ENCODE measurements at regions not wholly inside any gene's neighbourhood (a gene's known extent, or its start where the extent isn't known, plus 50 kb on each side); places are given as distances from the start of the nearest gene placed in this dataset.

DNA sequence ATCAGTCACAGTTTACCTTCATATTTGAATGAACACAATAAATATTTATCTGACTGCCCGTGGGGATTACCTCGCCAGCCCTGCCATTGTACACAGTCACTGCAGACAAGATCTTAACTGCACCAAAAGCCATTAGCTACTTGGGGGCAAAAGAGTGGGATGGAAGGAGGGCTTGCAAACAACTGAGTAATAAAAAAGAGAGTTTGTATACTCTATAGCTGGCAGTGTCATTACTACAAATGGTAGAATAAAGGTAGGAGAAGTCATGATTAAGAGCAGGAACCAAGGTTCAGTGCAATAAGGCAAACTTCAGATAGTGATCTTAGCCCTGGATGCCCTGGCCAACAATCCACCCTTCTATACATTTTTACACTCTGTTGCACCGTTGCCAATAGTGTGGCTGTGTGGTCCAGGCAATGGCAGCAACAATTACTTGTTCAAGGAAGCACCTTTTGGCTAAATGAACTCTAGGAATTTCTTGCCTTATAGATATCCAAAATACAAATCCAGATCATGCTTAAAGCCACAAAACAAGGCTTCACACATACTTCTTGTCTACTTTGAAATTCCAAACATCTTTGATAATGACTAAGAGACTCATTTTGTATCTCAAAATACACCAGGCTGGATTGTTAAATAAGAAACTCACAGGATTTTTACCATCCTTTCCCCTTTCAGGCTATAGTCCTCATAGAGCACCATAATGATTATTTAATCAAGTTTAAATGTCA lies 955.4 kb upstream of the ADGRB3 start:
- Histone ChIP-seq H3K4me1 (ENCODE audit: control insufficient read depth, insufficient read depth, low read length) (no peaks in the 10 kb centered on the region), H3K9me3 (ENCODE audit: control insufficient read depth, insufficient read depth, low read length) (peaks cover 15% of the 10 kb centered on the region), H3K27me3 (ENCODE audit: control insufficient read depth, insufficient read depth, low read length) (no peaks in the 10 kb centered on the region), H3K36me3 (ENCODE audit: control insufficient read depth, insufficient read depth, low read length) (no peaks in the 10 kb centered on the region), H3K27ac (ENCODE audit: low read depth, low read length) (no peak overlapping the region), H3K9ac (ENCODE audit: low read depth, low read length) (no peak overlapping the region), H3K4me3 (ENCODE audit: low read depth, low read length) (no peak overlapping the region)

DNA sequence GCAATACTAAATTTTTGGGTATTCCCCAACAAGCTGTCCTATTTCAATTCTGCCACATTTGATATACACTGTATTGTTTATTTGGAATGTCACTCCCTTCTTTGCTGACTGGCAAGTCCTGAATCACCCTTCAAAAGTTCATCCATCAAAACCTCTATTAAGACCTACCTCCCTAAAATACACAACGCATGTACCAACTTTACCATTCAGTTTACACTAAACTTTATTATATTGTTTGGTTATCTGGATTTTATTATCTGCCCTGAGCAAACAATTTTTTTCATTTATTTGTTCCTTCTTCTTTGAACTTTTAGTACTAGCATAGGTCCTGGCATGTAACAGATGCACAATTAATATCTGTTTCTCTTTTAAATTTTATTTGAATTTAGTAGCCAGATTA lies 958.2 kb upstream of the ADGRB3 start:
- peaks cover 36% of the 10 kb centered on the region for H3K9me3 ChIP-seq (ENCODE audit: control insufficient read depth, insufficient read depth, low read length)
- H3K27ac ChIP-seq (ENCODE audit: low read depth, low read length) = no peak overlapping the region
- no peak overlapping the region for H3K4me3 ChIP-seq (ENCODE audit: low read depth, low read length)
- H3K9ac ChIP-seq (ENCODE audit: low read depth, low read length) = no peak overlapping the region
- no peaks in the 10 kb centered on the region for H3K27me3 ChIP-seq (ENCODE audit: control insufficient read depth, insufficient read depth, low read length)
- H3K4me1 ChIP-seq (ENCODE audit: control insufficient read depth, insufficient read depth, low read length) = no peaks in the 10 kb centered on the region
- no peaks in the 10 kb centered on the region for H3K36me3 ChIP-seq (ENCODE audit: control insufficient read depth, insufficient read depth, low read length)

DNA sequence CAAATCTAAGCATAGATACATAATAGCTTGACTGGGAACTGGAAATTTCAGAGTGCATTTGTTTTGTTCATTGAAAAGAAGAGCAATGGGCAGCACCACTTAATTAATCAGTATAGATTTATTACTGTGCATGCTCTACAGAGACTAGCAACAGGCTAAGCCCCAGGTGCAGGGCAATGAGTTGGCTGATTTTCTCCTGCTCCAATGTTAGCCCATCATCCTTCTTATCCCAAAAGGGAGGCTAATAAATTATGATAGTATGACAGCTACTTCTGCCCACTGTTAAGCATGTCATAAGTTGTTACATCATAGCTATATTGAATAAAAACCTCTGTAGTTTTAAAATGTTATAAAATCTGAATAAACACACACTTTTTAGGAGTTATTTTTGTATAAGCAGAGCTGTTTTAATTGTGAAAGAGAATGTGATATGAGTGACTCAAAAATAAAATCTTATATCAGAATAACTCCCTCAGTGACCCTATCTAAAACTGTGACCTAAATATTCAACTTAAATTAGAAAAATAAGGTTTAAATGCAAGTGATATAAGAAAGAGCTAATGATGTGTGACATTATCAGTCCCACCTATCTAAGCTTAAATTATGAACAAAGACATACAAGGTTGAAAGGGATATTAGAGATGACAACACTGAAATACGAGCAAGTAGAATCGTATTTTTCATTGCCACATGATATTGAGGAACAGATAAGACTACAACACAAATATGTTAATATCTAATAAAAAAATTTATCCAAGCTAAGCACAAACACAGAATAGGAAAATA lies 967.3 kb upstream of the ADGRB3 start:
- no peak overlapping the region for H3K27ac ChIP-seq (ENCODE audit: low read depth, low read length)
- no peak overlapping the region for H3K9ac ChIP-seq (ENCODE audit: low read depth, low read length)
- no peaks in the 10 kb centered on the region for H3K27me3 ChIP-seq (ENCODE audit: control insufficient read depth, insufficient read depth, low read length)
- H3K9me3 ChIP-seq (ENCODE audit: control insufficient read depth, insufficient read depth, low read length) = peaks cover 12% of the 10 kb centered on the region
- no peaks in the 10 kb centered on the region for H3K4me1 ChIP-seq (ENCODE audit: control insufficient read depth, insufficient read depth, low read length)
- H3K4me3 ChIP-seq (ENCODE audit: low read depth, low read length) = no peak overlapping the region
- H3K36me3 ChIP-seq (ENCODE audit: control insufficient read depth, insufficient read depth, low read length) = no peaks in the 10 kb centered on the region

DNA sequence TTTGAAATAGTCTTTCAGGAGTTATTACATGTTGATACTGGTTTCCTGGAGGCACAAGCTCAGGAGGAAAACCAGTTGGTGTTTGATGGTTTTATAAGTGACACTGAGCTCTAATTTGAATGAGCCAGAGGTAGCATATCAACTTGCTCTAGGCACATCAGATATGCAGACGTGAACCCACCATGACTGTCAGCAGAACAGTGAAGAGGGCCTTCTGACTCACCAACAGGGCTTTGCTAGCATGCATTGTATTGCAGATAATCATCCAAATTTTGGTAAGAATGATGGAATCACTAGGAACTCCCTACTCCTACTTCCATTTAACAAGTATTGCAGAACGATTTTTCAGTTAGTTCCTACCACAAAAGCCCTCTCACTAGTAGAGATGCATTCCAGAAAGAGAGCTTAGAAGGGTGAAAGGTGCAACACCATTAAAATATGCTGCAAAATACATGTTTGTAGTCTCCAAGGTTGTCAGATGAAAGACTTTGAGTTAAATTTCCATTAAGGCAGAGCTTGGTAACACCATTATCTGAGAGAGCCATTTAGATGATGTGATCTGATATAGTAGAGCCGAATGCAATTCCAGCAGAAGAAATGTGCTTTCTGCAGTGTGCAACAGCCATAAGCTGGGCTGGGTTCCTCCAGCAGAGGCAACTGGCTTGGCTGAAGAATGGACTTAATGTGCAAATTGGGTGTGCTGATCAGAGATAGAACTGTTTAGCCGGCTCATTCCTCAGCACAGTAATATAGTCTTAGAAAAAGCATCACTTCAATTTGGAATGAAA lies 968.7 kb upstream of the ADGRB3 start:
- Histone ChIP-seq H3K27me3 (ENCODE audit: control insufficient read depth, insufficient read depth, low read length) (no peaks in the 10 kb centered on the region), H3K9ac (ENCODE audit: low read depth, low read length) (no peak overlapping the region), H3K4me1 (ENCODE audit: control insufficient read depth, insufficient read depth, low read length) (no peaks in the 10 kb centered on the region), H3K4me3 (ENCODE audit: low read depth, low read length) (no peak overlapping the region), H3K27ac (ENCODE audit: low read depth, low read length) (no peak overlapping the region), H3K36me3 (ENCODE audit: control insufficient read depth, insufficient read depth, low read length) (no peaks in the 10 kb centered on the region), H3K9me3 (ENCODE audit: control insufficient read depth, insufficient read depth, low read length) (peaks cover 5% of the 10 kb centered on the region)

DNA sequence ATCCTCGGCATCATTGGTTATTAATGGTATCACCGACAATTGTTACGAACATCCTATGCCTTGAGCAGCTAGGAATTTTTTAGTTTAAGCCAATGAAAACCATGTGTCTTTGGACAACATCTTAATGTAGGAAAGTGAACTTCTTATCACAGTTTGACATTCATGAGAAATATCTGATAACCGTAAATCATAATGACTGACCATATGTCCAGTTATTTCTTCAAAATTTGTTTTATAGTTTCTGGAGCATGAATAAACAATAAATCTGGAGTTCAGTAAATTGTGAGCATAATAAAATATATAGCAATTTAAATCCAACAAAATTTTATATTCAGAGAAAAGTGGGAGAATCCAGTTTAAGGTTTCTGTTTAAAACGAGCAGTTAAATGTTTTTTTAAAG lies 970.1 kb upstream of the ADGRB3 start:
- no peaks in the 10 kb centered on the region for H3K9me3 ChIP-seq (ENCODE audit: control insufficient read depth, insufficient read depth, low read length)
- no peaks in the 10 kb centered on the region for H3K36me3 ChIP-seq (ENCODE audit: control insufficient read depth, insufficient read depth, low read length)
- no peaks in the 10 kb centered on the region for H3K27me3 ChIP-seq (ENCODE audit: control insufficient read depth, insufficient read depth, low read length)
- no peak overlapping the region for H3K4me3 ChIP-seq (ENCODE audit: low read depth, low read length)
- H3K27ac ChIP-seq (ENCODE audit: low read depth, low read length) = no peak overlapping the region
- H3K9ac ChIP-seq (ENCODE audit: low read depth, low read length) = no peak overlapping the region
- H3K4me1 ChIP-seq (ENCODE audit: control insufficient read depth, insufficient read depth, low read length) = no peaks in the 10 kb centered on the region

DNA sequence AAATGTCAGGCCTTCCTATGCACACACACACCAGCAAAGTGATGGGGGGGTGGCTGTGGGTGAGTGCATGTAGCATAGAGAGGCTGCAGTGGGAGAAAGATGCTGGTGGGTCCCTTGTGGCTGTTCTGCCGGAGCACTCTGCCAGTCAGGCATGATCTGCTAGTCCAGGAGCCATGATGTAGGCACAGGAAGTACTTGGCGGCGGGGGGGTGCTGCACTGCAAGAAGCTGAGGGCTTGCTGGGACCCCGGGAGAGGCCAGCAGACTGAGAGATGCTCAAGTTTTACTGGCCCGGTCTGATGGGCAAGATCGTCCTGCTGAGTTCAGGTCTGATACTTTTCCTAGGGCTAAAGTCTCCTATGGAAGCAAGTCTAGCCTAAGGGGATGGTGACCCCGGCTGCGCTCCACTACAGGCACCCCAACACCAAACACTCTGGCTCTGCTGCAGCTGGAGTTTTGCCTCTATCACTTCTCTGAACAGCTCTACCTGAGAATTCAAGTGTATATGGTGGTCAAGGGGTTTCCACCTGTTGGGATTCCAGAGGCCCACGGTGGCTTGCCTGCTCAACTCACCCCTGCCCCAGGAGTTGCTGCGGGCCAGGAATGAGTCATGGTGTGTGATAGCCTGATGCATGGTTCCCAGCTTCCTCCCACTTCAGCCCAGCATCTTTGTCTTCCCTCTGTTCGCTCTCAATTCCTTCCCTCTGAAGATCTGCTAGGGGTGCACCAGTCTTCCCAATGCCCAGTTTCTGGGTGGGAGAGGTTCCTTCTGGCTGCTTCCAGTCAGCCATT lies 971.8 kb upstream of the ADGRB3 start:
- no peak overlapping the region for H3K9ac ChIP-seq (ENCODE audit: low read depth, low read length)
- no peaks in the 10 kb centered on the region for H3K27me3 ChIP-seq (ENCODE audit: control insufficient read depth, insufficient read depth, low read length)
- H3K9me3 ChIP-seq (ENCODE audit: control insufficient read depth, insufficient read depth, low read length) = no peaks in the 10 kb centered on the region
- no peaks in the 10 kb centered on the region for H3K4me1 ChIP-seq (ENCODE audit: control insufficient read depth, insufficient read depth, low read length)
- no peaks in the 10 kb centered on the region for H3K36me3 ChIP-seq (ENCODE audit: control insufficient read depth, insufficient read depth, low read length)
- H3K4me3 ChIP-seq (ENCODE audit: low read depth, low read length) = no peak overlapping the region
- no peak overlapping the region for H3K27ac ChIP-seq (ENCODE audit: low read depth, low read length)

DNA sequence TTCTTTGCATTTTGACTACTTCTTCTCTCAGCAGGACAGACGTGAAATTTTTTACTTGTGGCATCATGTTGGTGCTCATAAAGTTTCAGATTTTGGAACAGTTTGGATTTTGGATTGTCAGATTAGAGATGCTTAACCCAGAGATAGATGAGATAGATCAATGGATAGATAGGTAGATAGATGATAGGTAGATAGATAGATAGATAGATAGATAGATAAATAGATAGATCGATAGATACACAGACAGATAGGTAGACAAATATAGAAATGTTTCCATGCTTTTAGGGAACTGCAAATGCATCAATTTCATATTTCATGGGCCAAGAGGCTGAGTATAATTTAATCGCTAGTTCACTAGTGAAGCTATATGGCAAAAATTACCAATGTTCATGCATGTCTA lies 981.5 kb upstream of the ADGRB3 start:
- H3K27me3 ChIP-seq (ENCODE audit: control insufficient read depth, insufficient read depth, low read length) = no peaks in the 10 kb centered on the region
- no peaks in the 10 kb centered on the region for H3K4me1 ChIP-seq (ENCODE audit: control insufficient read depth, insufficient read depth, low read length)
- no peak overlapping the region for H3K27ac ChIP-seq (ENCODE audit: low read depth, low read length)
- no peak overlapping the region for H3K4me3 ChIP-seq (ENCODE audit: low read depth, low read length)
- H3K9ac ChIP-seq (ENCODE audit: low read depth, low read length) = no peak overlapping the region
- no peaks in the 10 kb centered on the region for H3K36me3 ChIP-seq (ENCODE audit: control insufficient read depth, insufficient read depth, low read length)
- no peaks in the 10 kb centered on the region for H3K9me3 ChIP-seq (ENCODE audit: control insufficient read depth, insufficient read depth, low read length)

DNA sequence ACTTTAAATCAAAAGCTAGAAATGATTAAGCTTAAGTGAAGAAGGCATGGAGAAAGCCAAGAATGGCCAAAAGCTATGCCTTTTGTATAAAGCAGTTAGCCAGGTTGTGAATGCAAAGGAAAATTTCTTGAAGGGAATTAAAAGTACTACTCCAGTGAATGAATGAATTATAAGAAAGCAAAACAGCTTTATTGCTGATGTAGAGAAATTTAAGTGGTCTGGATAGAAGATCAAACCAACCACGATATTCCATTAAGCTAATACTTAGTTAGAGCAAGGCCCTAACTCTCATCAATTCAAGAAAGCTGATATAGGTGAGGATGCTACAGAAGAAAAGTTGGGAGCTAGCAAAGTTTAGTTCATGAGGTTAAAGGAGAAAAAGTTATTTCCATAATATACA lies 988.5 kb upstream of the ADGRB3 start:
- H3K4me1 ChIP-seq (ENCODE audit: control insufficient read depth, insufficient read depth, low read length) = no peaks in the 10 kb centered on the region
- no peaks in the 10 kb centered on the region for H3K9me3 ChIP-seq (ENCODE audit: control insufficient read depth, insufficient read depth, low read length)
- H3K27ac ChIP-seq (ENCODE audit: low read depth, low read length) = no peak overlapping the region

DNA sequence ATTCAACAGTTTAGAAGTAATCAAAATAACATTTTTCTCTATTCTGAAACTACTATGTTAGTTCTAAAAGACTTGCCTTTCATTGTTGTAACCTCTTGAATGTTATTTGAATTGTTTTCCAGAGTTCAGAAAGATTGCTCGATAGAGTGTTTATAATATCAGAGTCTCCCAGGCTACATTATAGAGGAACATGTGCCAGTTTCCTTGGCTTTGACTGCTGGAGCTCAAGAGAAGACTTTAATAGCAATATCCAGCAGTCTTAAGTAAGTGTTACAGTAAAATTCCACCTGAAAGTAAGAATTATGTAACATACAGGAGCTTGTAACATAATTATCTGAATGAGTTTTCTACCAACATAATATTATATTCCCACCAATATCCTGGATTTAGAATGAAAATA lies 991.8 kb upstream of the ADGRB3 start:
- H3K4me1 ChIP-seq (ENCODE audit: control insufficient read depth, insufficient read depth, low read length) = no peaks in the 10 kb centered on the region
- no peaks in the 10 kb centered on the region for H3K9me3 ChIP-seq (ENCODE audit: control insufficient read depth, insufficient read depth, low read length)
- no peaks in the 10 kb centered on the region for H3K36me3 ChIP-seq (ENCODE audit: control insufficient read depth, insufficient read depth, low read length)
- no peak overlapping the region for H3K27ac ChIP-seq (ENCODE audit: low read depth, low read length)
- H3K4me3 ChIP-seq (ENCODE audit: low read depth, low read length) = no peak overlapping the region
- H3K9ac ChIP-seq (ENCODE audit: low read depth, low read length) = no peak overlapping the region
- H3K27me3 ChIP-seq (ENCODE audit: control insufficient read depth, insufficient read depth, low read length) = no peaks in the 10 kb centered on the region

More for the DNA sequence above, 988.5 kb upstream of the ADGRB3 start:
- Histone ChIP-seq H3K9ac (ENCODE audit: low read depth, low read length) (no peak overlapping the region), H3K36me3 (ENCODE audit: control insufficient read depth, insufficient read depth, low read length) (no peaks in the 10 kb centered on the region), H3K27me3 (ENCODE audit: control insufficient read depth, insufficient read depth, low read length) (no peaks in the 10 kb centered on the region), H3K4me3 (ENCODE audit: low read depth, low read length) (no peak overlapping the region)

DNA sequence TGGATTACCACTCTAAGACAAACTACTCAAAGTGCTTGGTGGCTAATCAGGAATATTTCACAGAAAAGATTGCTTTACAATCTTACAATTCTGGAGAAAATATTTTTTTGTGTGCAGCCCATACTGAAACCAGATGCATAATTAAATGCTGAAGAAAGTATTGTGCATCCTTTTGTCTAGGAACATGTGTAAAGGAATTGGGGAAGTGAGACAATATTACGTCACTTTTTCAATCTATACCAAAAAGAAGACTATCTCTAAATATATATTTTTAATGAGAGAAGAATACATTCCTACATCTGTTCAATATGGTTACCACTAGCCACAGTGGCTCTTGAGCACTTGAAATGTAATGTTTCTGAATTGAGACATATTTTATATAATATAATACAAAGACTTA lies 992.5 kb upstream of the ADGRB3 start:
- no peak overlapping the region for H3K4me3 ChIP-seq (ENCODE audit: low read depth, low read length)
- H3K9me3 ChIP-seq (ENCODE audit: control insufficient read depth, insufficient read depth, low read length) = no peaks in the 10 kb centered on the region
- no peak overlapping the region for H3K9ac ChIP-seq (ENCODE audit: low read depth, low read length)
- H3K27me3 ChIP-seq (ENCODE audit: control insufficient read depth, insufficient read depth, low read length) = no peaks in the 10 kb centered on the region
- no peak overlapping the region for H3K27ac ChIP-seq (ENCODE audit: low read depth, low read length)
- no peaks in the 10 kb centered on the region for H3K4me1 ChIP-seq (ENCODE audit: control insufficient read depth, insufficient read depth, low read length)
- H3K36me3 ChIP-seq (ENCODE audit: control insufficient read depth, insufficient read depth, low read length) = no peaks in the 10 kb centered on the region
